ENCODE measurements at regions not wholly inside any gene's neighbourhood (a gene's known extent, or its start where the extent isn't known, plus 50 kb on each side); places are given as distances from the start of the nearest gene placed in this dataset.

DNA sequence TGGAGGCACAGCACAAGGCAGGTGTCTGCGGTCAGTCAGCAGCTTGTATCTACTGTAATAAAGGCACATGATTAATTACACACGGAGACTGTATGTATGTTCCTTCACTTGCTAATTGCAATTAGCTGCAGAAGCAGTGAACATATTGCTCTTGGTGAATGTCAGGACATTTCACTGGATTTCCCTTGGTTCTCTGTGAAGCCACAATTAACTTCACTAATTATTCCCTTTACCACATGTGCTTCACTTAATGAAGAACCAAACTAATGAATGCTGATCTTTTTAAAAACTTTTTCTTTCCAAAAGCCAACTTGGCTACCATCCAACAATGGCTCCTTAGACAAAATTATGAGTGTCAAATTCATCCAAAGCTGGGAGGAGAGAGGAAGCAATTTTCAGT lies 290.7 kb downstream of the ADRA2A start:
- no peak for TF ChIP-seq POLR2A (IDR thresholded peaks at IDR 0.05; ENCODE audit: low read depth, low read length)
- TF ChIP-seq POLR2AphosphoS5 (IDR thresholded peaks at IDR 0.05; ENCODE audit: low read depth, low read length), result no peak

All from GM12891 (cell line).